Cardiac muscle cell (in vitro differentiated cells and primary cell): ENCODE measurements at regions not wholly inside any gene's neighbourhood (a gene's known extent, or its start where the extent isn't known, plus 50 kb on each side); places are given as distances from the start of the nearest gene placed in this dataset.
A peak's percentile ranks its signal among the peaks of the same experiment; 100 is the strongest.

Experiments used
- DNase-seq, 2 donors: peaks; one replicate each; pipeline versions ENCODE4 v3.0.0 to v3.0.0-alpha.2; 2010 to 2017; ENCODE audit warnings: low read depth in 1 of 2, low spot score in 1 of 2
- H3K27ac ChIP-seq: fragments of 200-600 bp; sonication (generic); 2 replicates; pipeline ENCODE4 v1.5.1; 2016
- H3K27me3 ChIP-seq: fragments of 200-600 bp; sonication (generic); 2 replicates; pipeline ENCODE4 v1.6.0; 2016; ENCODE audit warnings: control low read depth
- H3K36me3 ChIP-seq: fragments of 200-600 bp; sonication (generic); 2 replicates; pipeline ENCODE4 v1.5.1; 2016; ENCODE audit warnings: control low read depth
- H3K4me1 ChIP-seq: fragments of 200-600 bp; sonication (generic); 2 replicates; pipeline ENCODE4 v1.8.1; 2017; ENCODE audit warnings: low read depth, mild to moderate bottlenecking, mixed run types
- H3K4me3 ChIP-seq: fragments of 200-600 bp; sonication (generic); 2 replicates; pipeline ENCODE4 v1.5.1; 2016; ENCODE audit warnings: mild to moderate bottlenecking
- H3K9me3 ChIP-seq: fragments of 200-600 bp; sonication (generic); 2 replicates; pipeline ENCODE4 v1.5.1; 2017; ENCODE audit warnings: low read depth, mild to moderate bottlenecking, control low read depth
- TF ChIP-seq, protein P1 (sequence below): IDR thresholded peaks from 2 replicates; pipeline ENCODE4 v1.5.1; 2012; ENCODE audit warnings: low read depth, mild to moderate bottlenecking, low read length

DNA sequence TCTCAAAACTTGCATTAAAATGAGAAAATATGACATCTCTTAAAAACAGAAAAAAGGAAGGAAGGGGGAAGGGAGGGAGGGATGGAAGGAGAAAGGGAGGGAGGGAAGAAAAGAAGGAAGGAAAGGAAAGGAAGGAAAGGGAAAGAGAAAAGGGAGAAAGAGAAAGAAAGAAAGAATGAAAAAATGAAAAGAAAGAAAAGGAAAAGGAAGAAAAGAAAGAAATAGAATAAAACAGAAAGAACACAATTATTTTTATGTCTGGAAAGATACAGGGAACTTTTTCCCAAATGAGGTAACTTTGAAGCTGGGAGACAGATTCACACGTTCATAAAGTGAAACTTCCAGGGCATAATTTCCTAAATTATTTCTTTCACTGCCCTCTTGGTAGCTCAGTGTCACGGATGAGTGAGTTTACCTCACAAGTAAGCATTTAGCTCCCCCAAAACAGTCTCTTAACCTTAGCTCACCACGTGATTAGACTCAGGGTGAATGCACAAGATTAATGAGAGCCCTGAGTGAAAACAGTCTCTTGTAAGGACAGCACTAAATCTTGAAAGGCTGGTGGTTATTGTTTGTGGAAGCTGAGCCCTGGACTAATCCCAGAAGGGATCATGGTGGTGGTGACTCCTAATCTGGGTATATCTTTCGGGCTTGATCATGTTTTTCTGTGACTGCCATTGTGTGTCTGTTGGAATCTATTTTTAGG is 74.1 kb upstream of the HDAC9 start:
- Histone ChIP-seq H3K27ac (peak overlapping the region; percentile 47), H3K4me1 (peaks cover 18% of the 10 kb centered on the region), H3K27me3 (no peaks in the 10 kb centered on the region), H3K4me3 (no peak overlapping the region), H3K36me3 (no peaks in the 10 kb centered on the region), H3K9me3 (no peaks in the 10 kb centered on the region)
- TF ChIP-seq, protein P1, sequence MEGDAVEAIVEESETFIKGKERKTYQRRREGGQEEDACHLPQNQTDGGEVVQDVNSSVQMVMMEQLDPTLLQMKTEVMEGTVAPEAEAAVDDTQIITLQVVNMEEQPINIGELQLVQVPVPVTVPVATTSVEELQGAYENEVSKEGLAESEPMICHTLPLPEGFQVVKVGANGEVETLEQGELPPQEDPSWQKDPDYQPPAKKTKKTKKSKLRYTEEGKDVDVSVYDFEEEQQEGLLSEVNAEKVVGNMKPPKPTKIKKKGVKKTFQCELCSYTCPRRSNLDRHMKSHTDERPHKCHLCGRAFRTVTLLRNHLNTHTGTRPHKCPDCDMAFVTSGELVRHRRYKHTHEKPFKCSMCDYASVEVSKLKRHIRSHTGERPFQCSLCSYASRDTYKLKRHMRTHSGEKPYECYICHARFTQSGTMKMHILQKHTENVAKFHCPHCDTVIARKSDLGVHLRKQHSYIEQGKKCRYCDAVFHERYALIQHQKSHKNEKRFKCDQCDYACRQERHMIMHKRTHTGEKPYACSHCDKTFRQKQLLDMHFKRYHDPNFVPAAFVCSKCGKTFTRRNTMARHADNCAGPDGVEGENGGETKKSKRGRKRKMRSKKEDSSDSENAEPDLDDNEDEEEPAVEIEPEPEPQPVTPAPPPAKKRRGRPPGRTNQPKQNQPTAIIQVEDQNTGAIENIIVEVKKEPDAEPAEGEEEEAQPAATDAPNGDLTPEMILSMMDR, result no peak
- peak in 1 of 2 donors; percentile 8 for DNase-seq

DNA sequence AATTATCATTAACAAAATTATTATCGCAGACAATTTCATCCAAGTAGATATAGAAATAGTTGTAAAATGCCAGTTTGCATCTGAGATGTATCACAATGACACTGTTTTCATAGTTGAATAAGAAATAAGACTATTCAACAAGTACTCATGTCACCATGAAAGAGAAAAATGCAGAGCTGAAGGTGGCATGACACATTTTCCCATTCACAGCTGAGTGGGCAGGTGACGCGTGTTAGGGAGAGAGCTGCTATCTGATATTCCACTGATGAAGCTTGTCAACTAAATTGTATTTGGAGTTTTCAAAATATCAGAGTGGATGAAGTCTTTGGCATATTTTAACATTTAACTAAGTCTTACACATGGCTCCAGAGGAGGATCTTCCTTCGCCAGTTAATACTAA is 70.3 kb upstream of the HDAC9 start:
- TF ChIP-seq, protein P1, result no peak
- peaks cover 18% of the 10 kb centered on the region for H3K4me1 ChIP-seq
- no peaks in the 10 kb centered on the region for H3K36me3 ChIP-seq
- H3K27me3 ChIP-seq, result no peaks in the 10 kb centered on the region
- no peaks in the 10 kb centered on the region for H3K9me3 ChIP-seq
- H3K27ac ChIP-seq, result no peak overlapping the region
- peak in 1 of 2 donors; percentile 8 for DNase-seq
- H3K4me3 ChIP-seq, result no peak overlapping the region

DNA sequence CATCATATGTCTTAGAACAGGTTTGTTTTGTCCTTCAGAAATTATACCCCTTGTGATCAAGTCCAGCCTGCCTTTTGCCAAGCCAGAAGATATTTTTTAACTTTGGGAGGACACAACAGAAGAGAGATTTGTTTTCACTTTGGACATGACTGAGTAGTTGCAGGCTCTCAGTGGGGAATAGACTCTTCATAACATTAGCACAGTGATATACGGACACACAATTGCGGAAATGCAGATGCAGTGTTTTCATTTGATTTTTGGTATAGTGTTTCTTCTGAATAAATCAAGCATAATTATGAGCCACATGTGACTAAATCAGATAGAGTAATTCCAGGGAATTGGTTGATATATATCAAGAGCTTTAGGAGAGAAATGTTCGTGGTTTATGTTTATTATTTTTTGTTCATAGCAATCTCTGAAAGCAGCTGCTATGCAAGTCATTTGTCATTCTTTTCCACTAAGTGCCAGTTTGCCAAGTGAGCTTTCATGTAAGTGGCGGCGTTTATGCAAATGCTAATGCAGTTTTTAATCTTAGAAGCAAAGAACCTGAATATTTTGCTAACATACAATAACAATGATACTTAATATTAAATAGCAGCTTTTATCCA is 69.6 kb upstream of the HDAC9 start:
- H3K36me3 ChIP-seq, result no peaks in the 10 kb centered on the region
- TF ChIP-seq, protein P1, result no peak
- H3K9me3 ChIP-seq, result no peaks in the 10 kb centered on the region
- H3K4me3 ChIP-seq, result no peak overlapping the region
- no peak for DNase-seq
- peaks cover 16% of the 10 kb centered on the region for H3K4me1 ChIP-seq
- H3K27me3 ChIP-seq, result no peaks in the 10 kb centered on the region
- H3K27ac ChIP-seq, result no peak overlapping the region

DNA sequence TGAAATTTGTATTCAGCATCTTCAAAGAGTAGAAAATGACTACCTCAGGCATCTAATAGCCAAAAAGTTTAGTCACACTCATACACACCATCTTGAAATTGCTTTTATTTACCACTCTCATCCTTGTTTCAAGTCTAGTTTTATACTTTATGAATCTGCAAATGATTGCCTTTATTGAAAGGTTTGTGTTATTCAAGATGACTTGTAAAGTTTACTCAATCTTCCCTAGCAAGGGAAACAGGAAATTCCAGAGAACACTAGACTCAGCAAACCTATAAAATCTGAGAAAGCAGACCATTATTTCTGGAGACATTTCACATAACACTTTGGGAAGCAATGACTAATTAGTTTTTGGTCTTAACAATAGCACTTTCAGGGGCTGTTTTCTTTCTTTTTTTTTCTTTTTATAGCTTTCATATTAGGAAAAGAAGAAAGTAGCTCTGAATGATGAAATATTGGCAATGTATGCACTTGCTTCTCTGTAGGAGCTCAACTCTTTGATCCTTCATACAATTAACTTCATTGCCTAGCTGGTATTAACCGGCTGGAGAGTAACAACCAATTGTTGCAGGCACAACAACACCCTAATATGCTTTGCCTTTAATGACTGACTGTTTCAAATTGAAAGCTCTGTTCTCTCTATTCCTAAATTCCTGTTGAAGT is 68.9 kb upstream of the HDAC9 start:
- peaks cover 8% of the 10 kb centered on the region for H3K4me1 ChIP-seq
- no peak overlapping the region for H3K27ac ChIP-seq
- peak in 1 of 2 donors; percentile 48 for DNase-seq
- H3K4me3 ChIP-seq, result no peak overlapping the region
- no peaks in the 10 kb centered on the region for H3K9me3 ChIP-seq
- TF ChIP-seq, protein P1, result no peak
- H3K27me3 ChIP-seq, result no peaks in the 10 kb centered on the region
- H3K36me3 ChIP-seq, result no peaks in the 10 kb centered on the region

DNA sequence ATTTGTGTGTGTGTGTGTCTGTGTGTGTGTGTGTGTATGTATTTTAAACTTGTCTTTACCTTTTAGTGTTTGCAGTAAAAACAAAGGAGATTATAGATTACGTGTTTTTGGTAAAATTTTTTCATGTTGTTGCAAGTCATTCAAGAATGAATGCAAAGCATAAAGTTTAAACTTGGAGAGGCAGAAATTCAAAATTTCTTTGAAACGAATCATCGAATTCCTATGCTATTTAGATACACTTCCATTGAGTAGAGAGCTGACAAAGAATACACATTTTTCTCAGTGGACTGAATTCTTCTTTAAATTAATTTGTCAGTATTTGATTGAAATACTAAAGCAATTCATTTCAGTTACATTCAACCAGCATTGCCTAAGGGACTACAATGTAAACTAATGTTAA is 66.0 kb upstream of the HDAC9 start:
- no peak overlapping the region for H3K27ac ChIP-seq
- TF ChIP-seq, protein P1, result no peak
- no peaks in the 10 kb centered on the region for H3K4me1 ChIP-seq
- H3K27me3 ChIP-seq, result no peaks in the 10 kb centered on the region
- peak in 1 of 2 donors; percentile 50 for DNase-seq
- H3K4me3 ChIP-seq, result no peak overlapping the region
- H3K9me3 ChIP-seq, result no peaks in the 10 kb centered on the region
- H3K36me3 ChIP-seq, result no peaks in the 10 kb centered on the region
